NCI-H1105 (cell line): ENCODE measurements at regions not wholly inside any gene's neighbourhood (a gene's known extent, or its start where the extent isn't known, plus 50 kb on each side); places are given as distances from the start of the nearest gene placed in this dataset.

Experiments
- DNase-seq: peaks from one replicate; lab custom pipeline; 2025; lab: John Stamatoyannopoulos, UW

GRCh38 chr1:219401724-219402625 is 210.9 kb downstream of the ZC3H11B start:
- no peak for DNase-seq

GRCh38 chr1:219399446-219399845 is 213.5 kb downstream of the ZC3H11B start:
- no peak for DNase-seq

GRCh38 chr1:219398815-219399396 is 214.0 kb downstream of the ZC3H11B start:
- no peak for DNase-seq

GRCh38 chr1:219397511-219397910 is 215.4 kb downstream of the ZC3H11B start:
- DNase-seq = no peak

- no peak for DNase-seq
Observed at GRCh38 chr1:219391297-219391696, 217.6 kb downstream of the LYPLAL1 start.

GRCh38 chr1:219387211-219387610 is 213.5 kb downstream of the LYPLAL1 start:
- DNase-seq = peak; percentile 24

- DNase-seq = peak; percentile 75
Observed at GRCh38 chr1:219385787-219386427, 212.2 kb downstream of the LYPLAL1 start.

GRCh38 chr1:219383281-219383680 is 209.6 kb downstream of the LYPLAL1 start:
- DNase-seq = no peak

- no peak for DNase-seq
Observed at GRCh38 chr1:219381396-219381795, 207.7 kb downstream of the LYPLAL1 start.

- DNase-seq = no peak
Observed at GRCh38 chr1:219380463-219380862, 206.8 kb downstream of the LYPLAL1 start.

GRCh38 chr1:219379691-219380090 is 206.0 kb downstream of the LYPLAL1 start:
- DNase-seq = no peak

- no peak for DNase-seq
Observed at GRCh38 chr1:219374636-219375035, 201.0 kb downstream of the LYPLAL1 start.

GRCh38 chr1:219374046-219374566 is 200.4 kb downstream of the LYPLAL1 start:
- no peak for DNase-seq

GRCh38 chr1:219373616-219373935 is 199.9 kb downstream of the LYPLAL1 start:
- DNase-seq = no peak

- DNase-seq = no peak
Observed at GRCh38 chr1:219372916-219373615, 199.4 kb downstream of the LYPLAL1 start.

GRCh38 chr1:219371471-219371870 is 197.8 kb downstream of the LYPLAL1 start:
- no peak for DNase-seq

- DNase-seq = no peak
Observed at GRCh38 chr1:219367496-219367895, 193.8 kb downstream of the LYPLAL1 start.

GRCh38 chr1:219365451-219365850 is 191.8 kb downstream of the LYPLAL1 start:
- no peak for DNase-seq

- no peak for DNase-seq
Observed at GRCh38 chr1:219362702-219363101, 189.0 kb downstream of the LYPLAL1 start.

GRCh38 chr1:219359126-219359525 is 185.4 kb downstream of the LYPLAL1 start:
- DNase-seq = no peak

GRCh38 chr1:219358080-219358479 is 184.4 kb downstream of the LYPLAL1 start:
- no peak for DNase-seq

GRCh38 chr1:219354962-219355361 is 181.3 kb downstream of the LYPLAL1 start:
- DNase-seq = no peak
